ENCODE measurements at regions not wholly inside any gene's neighbourhood (a gene's known extent, or its start where the extent isn't known, plus 50 kb on each side); places are given as distances from the start of the nearest gene placed in this dataset.

GRCh38 chr12:84766375-84766774, 146.2 kb downstream of the SLC6A15 start:
- TF ChIP-seq POLR2A (IDR thresholded peaks at IDR 0.05) (no peak), CTCF (IDR thresholded peaks at IDR 0.05) (no peak)
